ENCODE measurements at regions not wholly inside any gene's neighbourhood (a gene's known extent, or its start where the extent isn't known, plus 50 kb on each side); places are given as distances from the start of the nearest gene placed in this dataset.

- DNase-seq, result no peak
Observed at GRCh38 chr10:3853016-3853415, 68.0 kb upstream of the KLF6 start.

GRCh38 chr10:3852147-3852904 lies 67.3 kb upstream of the KLF6 start:
- DNase-seq, result peak; percentile 83

DNA sequence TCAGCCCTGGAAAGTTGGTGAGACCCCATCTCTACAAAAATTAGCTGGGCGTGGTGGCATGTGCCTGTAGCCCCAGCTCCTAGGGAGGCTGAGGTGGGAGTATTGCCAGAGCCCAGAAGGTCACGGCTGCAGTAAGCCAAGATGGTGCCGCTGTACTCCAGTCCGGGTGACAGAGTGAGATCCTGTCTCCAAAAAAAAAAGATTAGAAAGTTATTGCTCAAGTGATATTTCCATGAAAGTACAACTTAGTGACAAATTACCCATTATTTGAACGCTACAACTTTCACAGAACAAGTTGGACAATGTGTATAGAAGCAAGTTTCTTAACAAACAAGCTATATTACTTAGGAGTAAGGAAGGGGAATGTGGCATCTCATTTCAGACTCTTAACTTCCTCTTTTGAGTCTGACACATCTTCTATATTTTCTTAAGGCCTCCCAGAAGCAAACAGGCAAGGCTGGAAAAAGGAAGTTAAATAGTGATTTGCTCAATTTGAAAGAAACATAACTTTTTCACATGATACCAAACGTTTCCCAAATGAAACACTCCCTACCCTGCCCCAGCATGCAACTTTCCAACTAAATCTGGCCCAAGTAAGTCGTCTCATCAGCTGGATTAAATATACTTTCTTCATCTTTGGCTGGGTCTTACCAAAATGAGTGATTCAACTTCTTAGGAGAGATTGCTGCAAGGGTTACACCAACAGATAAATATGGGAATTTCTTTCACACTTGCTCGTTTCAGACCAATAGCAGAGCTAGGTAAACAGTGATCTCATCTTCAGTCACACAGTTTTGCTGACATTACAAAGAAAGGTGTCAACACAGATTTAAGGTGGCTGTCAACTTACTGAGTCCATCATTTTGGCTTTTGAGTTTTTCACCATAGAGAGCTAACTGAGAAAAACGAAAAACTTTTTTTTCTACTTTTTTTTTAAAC lies 66.3 kb upstream of the KLF6 start:
- DNase-seq, result peak; percentile 96

- no peak for DNase-seq
Observed at GRCh38 chr10:3848775-3849635, 64.0 kb upstream of the KLF6 start.

DNA sequence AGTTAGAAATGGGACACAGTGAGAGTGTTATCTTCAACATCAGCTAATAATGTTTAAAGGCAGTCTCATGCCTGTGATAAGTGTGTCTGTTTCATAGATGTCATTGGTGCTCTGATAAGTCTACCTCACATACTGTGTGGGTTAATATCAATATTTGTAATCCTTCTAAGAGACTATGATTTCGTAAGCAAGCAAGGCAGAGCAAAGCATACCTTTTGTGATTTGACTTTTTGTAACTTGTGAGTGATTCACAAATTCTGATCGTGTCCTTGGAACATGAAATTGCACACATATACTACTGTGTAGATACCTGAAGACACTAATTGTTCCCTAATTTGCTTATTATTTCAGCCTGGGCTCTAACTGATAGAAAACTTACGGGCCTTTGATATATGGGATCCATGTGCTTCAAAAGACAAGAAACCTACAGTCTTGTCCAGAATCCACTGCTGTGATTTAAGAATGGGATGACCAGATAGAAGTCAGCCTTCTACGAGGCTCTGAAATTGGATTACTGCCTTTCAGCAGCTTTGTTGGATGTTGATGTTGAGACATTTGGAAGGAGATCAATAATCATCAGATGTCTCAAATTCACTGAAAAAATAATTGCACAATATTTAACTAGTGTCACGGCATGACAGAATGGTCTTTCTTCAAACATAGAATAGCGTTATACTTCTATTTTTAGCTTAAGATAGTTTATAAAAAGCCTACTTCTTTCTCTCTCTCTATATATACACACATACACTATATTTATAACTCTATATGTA lies 63.2 kb upstream of the KLF6 start:
- no peak for DNase-seq

GRCh38 chr10:3846736-3847135 lies 61.7 kb upstream of the KLF6 start:
- DNase-seq, result no peak

GRCh38 chr10:3844491-3845025 lies 59.5 kb upstream of the KLF6 start:
- DNase-seq, result no peak

DNA sequence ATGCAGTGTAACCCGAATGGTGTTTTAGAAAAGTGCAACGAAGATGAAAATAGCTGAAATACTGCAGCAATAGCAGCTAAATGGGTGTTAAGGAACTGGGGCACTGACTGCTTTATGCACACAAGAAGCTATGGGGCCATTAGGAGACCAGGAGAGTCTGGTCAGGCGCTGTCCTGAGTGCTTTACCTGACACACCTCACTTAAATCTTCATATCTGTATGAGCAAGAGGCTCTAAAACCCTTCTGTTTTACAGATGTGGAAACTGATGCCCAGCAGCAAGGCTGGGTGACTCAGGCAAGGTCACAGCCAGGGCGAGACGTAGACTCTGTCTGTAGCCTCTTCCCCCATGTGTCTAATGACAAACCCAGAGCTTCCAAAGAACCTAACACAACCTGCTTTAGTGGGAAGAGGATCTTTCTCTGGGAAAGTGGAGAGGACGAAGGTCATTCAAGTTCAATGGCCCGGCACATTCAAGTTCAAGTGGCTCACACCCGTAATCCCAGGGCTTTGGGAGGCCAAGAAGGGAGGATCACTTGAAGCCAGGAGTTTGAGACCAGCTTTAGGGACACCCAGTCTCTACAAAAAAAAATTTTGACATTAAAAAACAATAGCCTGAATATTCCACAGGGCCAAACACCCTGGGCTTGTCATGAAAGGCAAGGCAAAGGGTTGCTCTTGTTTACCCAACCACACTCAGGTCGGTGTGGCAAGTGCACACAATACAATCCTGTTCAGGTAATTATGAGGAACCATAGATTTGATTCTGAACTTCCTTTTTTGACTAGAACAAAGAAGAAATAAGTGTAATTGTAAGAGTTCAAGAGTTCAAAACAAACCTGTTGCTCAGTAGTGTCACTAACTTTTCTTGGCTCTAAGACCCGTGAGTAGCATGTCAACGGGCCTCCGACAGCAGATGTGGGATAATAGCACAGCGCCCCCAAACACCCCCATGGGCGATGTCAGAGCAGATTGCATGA lies 53.7 kb upstream of the KLF6 start:
- DNase-seq, result no peak

DNA sequence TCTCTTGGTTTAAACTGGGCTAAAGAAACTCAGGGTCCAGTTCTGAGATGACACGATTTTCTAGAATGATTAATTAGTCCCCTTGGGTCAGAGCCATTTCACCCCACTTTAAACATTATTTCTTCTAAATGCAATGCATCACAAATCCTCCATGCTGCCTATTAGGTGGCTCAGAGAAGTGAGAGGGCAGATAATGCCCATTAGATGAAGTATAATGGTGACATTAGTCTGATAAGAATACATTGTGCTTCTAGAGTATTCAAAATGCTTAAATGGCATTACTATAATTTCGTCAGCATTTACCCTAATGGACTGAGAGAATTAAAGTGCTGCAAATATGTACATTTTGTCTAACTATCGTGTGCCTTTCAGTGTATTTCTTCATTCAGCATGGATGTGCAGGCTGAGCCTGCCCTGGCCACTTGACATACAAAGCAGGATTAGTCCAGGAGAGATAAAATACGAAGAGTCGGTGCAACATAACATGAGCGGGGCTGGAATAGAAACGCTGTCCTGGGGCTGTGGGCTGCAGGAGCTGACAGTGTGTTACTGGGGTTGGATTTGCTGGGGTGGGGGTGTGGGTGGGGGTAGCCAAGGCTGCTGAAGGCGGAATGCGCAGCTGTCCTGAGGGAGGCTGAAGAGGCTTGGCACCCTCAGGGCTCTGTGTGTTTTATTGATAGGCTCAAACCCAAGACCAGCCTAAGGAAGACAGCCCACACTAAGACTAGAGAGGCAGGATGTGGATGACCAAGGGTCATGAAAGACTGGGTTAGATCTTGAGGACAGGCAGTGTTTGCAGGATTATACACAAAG lies 52.8 kb upstream of the KLF6 start:
- no peak for DNase-seq

DNA sequence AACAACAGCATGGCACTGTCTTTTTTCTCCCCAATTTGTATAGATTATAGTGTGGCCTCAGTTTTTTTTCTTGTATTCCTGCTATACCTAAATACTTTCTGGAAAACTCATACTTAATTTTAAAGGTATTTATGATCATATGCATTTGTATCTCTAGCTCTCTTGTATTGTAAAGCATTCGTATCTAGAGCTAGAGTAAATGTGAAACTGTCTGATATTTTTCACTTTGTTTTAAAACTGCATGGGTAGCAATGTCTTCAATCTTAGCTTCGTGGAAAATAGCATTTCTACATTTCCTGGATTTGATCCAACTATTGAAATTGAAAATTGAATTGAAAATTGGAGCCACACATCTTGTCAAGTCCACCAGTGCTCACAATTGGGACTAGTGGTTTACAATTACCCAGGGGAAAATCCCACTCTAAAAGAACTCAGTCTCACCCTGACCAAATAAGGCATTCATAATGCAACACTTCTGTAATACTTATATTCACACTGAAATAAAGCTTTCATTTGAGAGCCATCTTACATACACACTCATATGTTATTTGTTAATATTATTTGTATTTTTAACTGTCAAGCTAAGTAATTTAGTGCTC lies 51.3 kb upstream of the KLF6 start:
- no peak for DNase-seq

- peak; percentile 21 for DNase-seq
Observed at GRCh38 chr10:3835770-3836169, 50.8 kb upstream of the KLF6 start.

GRCh38 chr10:3834947-3835346 lies 49.9 kb upstream of the KLF6 start:
- no peak for DNase-seq
